Mucosa of gallbladder (tissue), 1 donor: ENCODE measurements at regions not wholly inside any gene's neighbourhood (a gene's known extent, or its start where the extent isn't known, plus 50 kb on each side); places are given as distances from the start of the nearest gene placed in this dataset.

Source experiments
- DNase-seq: peaks from one replicate; pipeline ENCODE4 v3.0.0-alpha.2; 2020; ENCODE audit warnings: low spot score
- donor health status: DM: no; HTN: no; CAD: no.

GRCh38 chr3:168653255-168653654 is 557.5 kb upstream of the GOLIM4 start:
- no peak for DNase-seq

GRCh38 chr3:168648321-168648720 is 552.6 kb upstream of the GOLIM4 start:
- no peak for DNase-seq

DNA sequence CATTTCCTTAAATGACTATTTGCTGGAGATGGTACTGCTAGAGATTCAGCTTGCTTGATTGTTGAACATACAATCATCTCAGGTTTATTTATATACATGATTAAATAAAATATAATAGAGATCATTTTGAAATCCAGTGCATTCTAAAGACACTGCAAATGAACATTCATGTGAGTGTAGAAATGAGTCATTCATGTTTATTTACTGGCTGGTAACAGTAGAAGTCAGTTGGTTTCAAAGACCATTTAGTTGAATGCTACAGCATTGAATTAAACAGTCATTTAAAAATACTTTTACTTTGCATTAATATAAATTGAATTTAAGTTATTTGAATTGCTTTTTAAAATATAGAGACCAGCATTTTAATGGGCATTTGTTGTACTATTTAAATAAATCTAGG is 551.9 kb upstream of the GOLIM4 start:
- DNase-seq, result no peak

DNA sequence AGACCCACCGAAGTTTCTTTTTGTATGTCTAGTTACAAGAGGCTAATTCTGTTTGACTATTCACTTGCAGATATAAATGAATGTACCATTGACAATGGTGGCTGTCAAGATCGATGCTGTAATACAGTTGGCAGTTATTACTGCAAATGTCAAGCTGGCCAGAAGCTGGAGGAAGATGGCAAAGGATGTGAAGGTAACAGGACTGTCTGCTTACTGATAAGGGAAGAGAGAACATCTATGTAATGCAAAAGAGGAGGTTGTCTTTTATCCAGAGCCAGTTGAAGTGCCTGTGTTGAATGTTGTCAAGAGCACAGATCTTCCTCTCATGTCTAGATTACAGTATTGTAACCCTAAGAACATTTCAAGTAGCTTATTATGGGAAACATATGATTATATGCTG is 549.5 kb upstream of the GOLIM4 start:
- DNase-seq, result no peak

DNA sequence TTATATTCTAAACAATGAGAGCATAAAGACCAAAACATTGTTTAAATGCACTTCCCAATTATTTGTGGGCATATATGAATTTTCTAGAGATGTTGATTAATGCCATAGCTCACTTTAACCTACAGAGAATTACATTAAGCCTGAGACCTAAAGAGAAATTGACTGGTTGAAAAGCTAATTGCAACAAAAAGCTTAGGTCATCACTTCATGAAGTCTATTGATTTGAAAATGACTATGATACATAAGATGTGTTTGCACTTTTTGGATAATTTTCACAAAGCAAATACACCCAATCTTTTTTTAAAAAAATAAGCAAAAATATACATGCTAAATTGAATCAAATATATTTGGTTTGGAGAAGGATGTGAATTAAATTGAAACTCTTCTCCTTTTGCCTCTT is 532.8 kb upstream of the GOLIM4 start:
- no peak for DNase-seq

GRCh38 chr3:168625477-168625876 is 529.8 kb upstream of the GOLIM4 start:
- DNase-seq, result no peak

DNA sequence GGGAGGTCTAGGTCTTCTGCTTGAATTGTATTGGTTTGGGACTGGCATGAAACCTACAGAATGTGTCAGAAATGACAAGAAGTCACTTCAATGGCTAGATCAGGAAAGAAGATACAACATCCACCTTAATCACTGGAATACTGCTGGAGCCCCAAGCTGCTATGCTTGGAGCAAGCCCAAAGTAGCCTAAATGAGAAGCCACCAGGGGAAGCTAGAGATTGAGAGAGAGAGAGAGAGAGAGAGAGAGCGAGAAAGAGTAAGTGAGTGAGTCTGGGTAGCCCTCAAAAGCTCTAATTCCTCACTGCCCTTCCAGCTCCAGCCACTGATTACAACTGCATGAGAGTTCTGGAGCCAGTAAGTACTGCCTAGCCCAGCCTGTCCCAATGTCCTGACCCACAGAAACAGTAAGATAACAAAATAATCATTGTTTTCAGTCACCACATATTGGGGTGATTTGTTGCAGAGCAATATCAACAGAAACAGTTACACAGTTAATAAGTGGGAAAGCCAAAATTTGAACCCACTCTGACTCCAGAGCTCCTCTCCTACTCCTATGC is 529.2 kb upstream of the GOLIM4 start:
- DNase-seq, result no peak

DNA sequence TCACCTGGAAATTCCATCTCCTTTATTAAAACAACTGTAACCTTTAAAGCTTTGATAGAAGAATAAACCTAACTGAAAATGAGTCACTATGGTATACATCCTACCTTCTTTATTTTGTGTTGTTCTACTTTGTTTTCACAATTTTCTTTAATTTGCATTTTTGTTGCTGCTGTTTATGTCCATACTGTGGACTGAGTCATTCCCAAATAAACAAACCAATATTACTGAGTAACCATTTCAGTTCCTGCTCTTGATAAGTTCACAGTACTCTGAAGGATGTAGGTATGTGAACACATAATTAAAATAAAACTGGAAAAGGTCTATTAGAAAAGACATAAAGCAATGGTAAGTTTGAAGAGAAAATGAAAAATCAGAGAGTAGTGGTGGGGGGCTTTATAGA is 528.5 kb upstream of the GOLIM4 start:
- no peak for DNase-seq

- DNase-seq, result no peak
These were observed 527.1 kb upstream of the GOLIM4 start for GRCh38 chr3:168622795-168623194.

- no peak for DNase-seq
These were observed 525.1 kb upstream of the GOLIM4 start for GRCh38 chr3:168620854-168621253.

DNA sequence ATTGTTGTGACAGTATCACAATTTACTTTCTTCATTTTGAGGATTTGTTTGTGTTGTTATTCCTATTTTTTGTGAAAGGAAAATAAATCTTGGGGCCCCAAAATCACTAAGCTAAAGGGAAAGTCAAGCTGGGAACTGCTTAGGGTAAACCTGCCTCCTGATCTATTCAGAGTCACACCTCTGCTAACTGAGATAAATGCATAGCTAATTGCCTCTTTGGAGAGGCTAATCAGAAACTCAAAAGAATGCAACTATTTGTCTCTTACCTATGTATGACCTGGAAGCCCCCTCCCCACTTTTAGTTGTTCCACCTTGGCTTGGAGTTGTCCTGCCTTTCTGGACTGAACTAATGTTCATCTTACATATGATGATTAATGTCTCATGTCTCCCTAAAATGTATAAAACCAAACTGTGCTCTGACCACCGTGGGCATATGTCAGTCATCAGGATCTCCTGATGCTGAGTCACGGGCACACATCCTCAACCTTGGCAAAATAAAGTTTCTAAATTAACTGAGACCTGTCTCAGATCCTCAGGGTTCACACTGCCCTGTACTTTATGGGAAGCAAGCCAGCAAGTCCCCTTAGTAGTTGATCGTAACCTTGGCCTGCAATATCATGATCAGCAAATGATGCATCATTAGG is 523.2 kb upstream of the GOLIM4 start:
- DNase-seq, result no peak

DNA sequence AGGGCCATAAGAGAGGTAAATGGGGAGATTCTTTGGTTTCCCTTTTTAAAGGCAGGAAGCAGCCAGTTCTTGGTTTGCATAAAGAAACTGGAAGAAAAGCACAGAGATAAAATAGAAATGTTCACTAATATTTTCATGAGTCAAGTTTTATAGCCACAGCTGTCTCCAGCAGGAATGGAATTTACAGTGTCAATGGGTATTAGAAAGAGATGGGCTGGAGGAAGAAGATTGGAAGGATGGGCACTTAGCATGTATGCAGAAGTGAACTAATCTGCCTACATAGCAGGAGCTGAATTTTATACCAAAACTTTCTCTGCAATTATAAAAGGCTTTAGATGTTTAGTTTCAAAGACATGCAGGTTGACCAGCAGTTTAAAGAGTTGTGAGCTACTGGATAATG is 521.9 kb upstream of the GOLIM4 start:
- no peak for DNase-seq

GRCh38 chr3:168616915-168617314 is 521.2 kb upstream of the GOLIM4 start:
- no peak for DNase-seq

DNA sequence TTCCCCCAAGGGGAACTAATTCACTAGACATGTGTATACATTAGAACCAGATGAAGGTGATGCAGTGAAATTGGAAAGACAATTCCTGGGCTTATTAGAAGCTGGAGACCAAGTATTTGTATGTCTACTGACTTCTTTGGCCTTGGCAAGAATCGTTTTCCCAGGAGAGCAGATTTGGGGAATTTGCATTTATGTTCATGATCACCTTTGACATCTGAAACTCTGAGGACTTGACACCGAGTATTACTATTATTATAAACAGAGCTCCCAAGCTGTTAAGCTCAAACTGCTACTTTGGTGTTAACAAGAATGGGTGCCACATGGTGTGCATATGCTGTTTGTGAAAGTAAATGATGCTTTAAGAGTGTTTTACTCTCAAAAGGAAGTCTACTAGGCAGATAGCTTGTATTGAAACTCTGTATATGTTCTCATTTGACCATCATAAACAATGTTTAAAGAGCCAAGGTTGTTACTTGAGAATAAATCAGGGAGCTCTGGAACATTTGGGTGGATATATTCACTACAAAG is 519.8 kb upstream of the GOLIM4 start:
- no peak for DNase-seq

DNA sequence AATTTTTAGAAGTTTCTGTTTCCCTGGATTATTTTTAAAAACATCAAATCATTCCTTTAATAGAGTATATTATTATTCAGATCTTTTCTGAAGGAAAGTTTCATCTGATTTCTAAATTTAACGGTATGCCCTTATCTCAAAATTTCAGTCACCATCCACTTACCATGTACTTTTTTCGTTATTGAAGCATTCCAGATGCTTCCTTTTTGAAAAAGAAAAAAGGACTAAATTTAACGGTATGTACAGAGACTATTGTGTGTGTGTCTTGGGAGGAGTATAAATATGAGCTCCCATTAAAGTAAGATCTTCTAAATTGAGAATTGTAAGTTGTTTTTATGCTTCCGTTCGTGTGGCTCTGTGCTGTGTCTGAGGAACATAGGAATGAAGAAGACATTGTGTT is 517.4 kb upstream of the GOLIM4 start:
- no peak for DNase-seq

DNA sequence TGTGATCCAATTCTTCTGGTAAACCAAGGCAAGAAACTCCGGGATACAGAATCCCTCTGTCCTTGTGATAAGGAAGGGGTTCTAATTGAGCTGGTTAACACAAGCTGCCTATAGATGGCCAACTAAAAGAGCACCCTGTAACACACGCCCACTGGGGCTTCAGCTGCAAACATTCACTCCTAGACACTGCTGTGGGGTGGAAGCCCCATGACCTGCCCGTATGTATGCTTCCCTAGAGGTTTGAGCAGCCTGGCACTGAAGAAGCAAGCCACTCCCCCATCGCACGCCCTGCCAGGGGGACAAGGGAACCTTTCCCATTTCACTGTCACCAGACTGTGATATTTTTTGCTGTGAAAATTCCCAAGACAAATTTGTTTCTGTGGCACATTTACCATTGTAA is 516.9 kb upstream of the GOLIM4 start:
- DNase-seq, result no peak

GRCh38 chr3:168611826-168612225 is 516.1 kb upstream of the GOLIM4 start:
- no peak for DNase-seq

DNA sequence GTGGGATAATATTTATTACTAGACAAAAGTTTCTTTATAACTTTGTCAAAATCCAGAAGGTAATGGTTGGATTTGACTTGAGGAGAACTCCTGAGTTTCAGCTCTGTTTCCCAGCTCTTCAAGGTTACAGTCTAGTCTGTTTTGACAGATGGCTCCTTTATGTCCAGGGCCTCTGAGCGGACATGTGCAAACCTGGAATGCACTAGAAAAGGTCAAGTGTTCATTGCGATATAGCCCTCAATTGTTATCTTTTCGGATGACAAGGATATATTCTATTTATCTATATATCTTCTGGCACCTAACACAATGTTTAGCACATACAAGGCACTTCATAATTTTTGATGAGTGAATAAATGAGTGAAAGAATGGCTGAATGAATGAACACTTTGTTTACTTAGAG is 513.2 kb upstream of the GOLIM4 start:
- no peak for DNase-seq

GRCh38 chr3:168604767-168605166 is 509.0 kb upstream of the GOLIM4 start:
- no peak for DNase-seq

DNA sequence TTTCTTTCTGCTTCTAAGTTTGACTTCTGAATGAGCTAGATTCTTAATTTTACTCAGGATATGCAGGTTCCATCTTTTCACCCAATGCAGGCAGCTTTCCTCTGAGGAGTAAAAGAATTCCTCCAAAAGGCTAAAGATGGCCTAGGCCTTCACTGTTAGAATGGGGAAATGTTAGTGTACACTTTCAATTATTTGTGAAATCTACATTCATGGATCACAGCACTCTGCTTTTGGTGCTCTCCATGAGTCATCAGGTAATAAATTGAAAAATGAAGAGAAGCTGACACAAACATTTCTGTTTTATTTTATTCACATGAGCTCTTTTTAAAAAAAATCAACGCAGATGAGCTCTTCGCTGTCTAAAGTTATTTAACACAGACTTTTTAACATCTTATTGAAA is 502.5 kb upstream of the GOLIM4 start:
- DNase-seq, result no peak

GRCh38 chr3:168596175-168596823 is 500.6 kb upstream of the GOLIM4 start:
- no peak for DNase-seq

DNA sequence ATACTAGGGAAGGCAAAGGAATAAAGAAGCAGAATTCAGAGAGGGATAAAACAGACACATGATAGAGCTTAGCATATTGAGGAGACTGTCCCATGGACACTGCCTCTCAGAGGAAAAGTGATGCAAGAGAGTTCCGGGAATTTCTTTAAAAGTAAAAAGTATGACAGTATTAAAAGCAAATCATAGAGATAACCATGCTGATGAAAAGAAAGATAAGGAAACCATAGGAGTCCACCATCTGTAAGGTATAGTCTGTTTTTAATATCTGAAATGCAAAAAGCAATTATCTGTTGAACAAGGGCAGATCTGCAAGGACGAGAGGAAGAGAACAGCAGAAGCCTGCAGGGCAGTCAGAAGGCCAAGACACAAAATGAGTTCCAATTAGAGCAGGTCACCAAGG is 495.9 kb upstream of the GOLIM4 start:
- DNase-seq, result no peak

- DNase-seq, result no peak
These were observed 493.7 kb upstream of the GOLIM4 start for GRCh38 chr3:168589376-168589775.
